ENCODE measurements at regions not wholly inside any gene's neighbourhood (a gene's known extent, or its start where the extent isn't known, plus 50 kb on each side); places are given as distances from the start of the nearest gene placed in this dataset.

GRCh38 chr6:106733386-106733785, 104.0 kb downstream of the QRSL1 start (continued):
- no peak for TF ChIP-seq ZNF551 (CRISPR knock-in tag; IDR thresholded peaks at IDR 0.05)
- TF ChIP-seq CUX1 (CRISPR knock-in tag; IDR thresholded peaks at IDR 0.05), result no peak
- TF ChIP-seq ZBED1 (IDR thresholded peaks at IDR 0.05), result no peak
- no peak for TF ChIP-seq ZHX1 (conservative IDR thresholded peaks at IDR 0.05; ENCODE audit: low read length)
- no peak for TF ChIP-seq SPI1 (IDR thresholded peaks at IDR 0.05; ENCODE audit: borderline replicate concordance, low read depth, low read length)
- no peak for TF ChIP-seq MITF (IDR thresholded peaks at IDR 0.05)
- TF ChIP-seq SNIP1 (IDR thresholded peaks at IDR 0.05; ENCODE audit: low read depth), result no peak
- TF ChIP-seq SIRT6 (IDR thresholded peaks at IDR 0.05; ENCODE audit: low read depth, low read length), result no peak
- no peak for TF ChIP-seq DIDO1 (tag; IDR thresholded peaks at IDR 0.05; ENCODE audit: low read depth)
- no peak for TF ChIP-seq CGGBP1 (CRISPR knock-in tag; IDR thresholded peaks at IDR 0.05)
- no peak for TF ChIP-seq DNMT1 (IDR thresholded peaks at IDR 0.05)
- TF ChIP-seq ARID1B (IDR thresholded peaks at IDR 0.05), result no peak

All from K562 (cell line).